Activated CD8-positive, alpha-beta T cell treated with anti-CD3 and anti-CD28 coated beads for 36 hours (primary cell): ENCODE measurements at regions not wholly inside any gene's neighbourhood (a gene's known extent, or its start where the extent isn't known, plus 50 kb on each side); places are given as distances from the start of the nearest gene placed in this dataset.

Experiments
- ATAC-seq: fragments of 200-7000 bp; cut with Tn5 transposase; one replicate; pipeline ENCODE4 v1.10.0; 2021; ENCODE audit warnings: mild to moderate bottlenecking, moderate library complexity
- CTCF ChIA-PET: fragments of 350-600 bp; sonication (Branson Sonifier 250); formaldehyde crosslinking; loops from one replicate; lab custom pipeline; 2021; ENCODE audit warnings: antibody characterized with exemption; lab: Charles Lee
- POLR2A ChIA-PET: fragments of 350-600 bp; sonication (Branson Sonifier 250); formaldehyde crosslinking; loops from one replicate; lab custom pipeline; 2021; ENCODE audit warnings: antibody characterized with exemption; lab: Charles Lee
- DNase-seq: peaks from one replicate; pipeline ENCODE4 v3.0.0-alpha.2; 2020
- H3K27ac Mint-ChIP-seq: one replicate; pipeline ENCODE4 v1.8.0; 2021; ENCODE audit warnings: mild to moderate bottlenecking, mixed read lengths
- H3K27me3 Mint-ChIP-seq: one replicate; pipeline ENCODE4 v1.8.0; 2021; ENCODE audit warnings: mixed read lengths
- H3K36me3 Mint-ChIP-seq: one replicate; pipeline ENCODE4 v1.8.0; 2021; ENCODE audit warnings: low read depth, mixed read lengths
- H3K4me1 Mint-ChIP-seq: one replicate; pipeline ENCODE4 v1.8.0; 2021; ENCODE audit warnings: low read depth, mixed read lengths
- H3K4me3 Mint-ChIP-seq: one replicate; pipeline ENCODE4 v1.8.0; 2021; ENCODE audit warnings: mild to moderate bottlenecking, moderate library complexity, mixed read lengths
- H3K9me3 Mint-ChIP-seq: one replicate; pipeline ENCODE4 v1.8.0; 2021; ENCODE audit warnings: mixed read lengths
- intact Hi-C: fragments of 100-400 bp; cut with micrococcal nuclease; formaldehyde crosslinking; loops from one replicate; pipeline ENCODE4 v1.10.0; 2022
- TF ChIP-seq, protein P1 (sequence below): fragments of 200-600 bp; IDR thresholded peaks from one replicate; pipeline ENCODE4 v1.8.0; 2022; ENCODE audit warnings: antibody characterized with exemption, mild to moderate bottlenecking

DNA sequence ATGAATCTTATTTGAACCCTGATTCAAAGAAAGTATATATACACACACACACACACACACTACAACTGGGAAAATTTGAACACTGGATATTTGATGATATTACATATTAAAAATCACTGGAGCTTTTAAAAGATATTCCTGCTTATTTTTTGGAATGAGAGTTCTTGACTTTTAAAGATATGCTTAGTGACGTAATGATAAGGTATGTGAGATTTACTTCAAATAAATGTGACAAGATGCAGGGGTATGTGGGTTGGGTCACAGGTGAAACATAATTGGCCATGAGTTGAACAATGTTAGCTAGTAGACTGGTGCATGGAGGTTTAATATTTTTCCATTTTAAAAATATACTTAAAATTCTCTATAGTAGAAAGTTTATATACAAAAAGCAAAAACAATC, 258.6 kb downstream of the CBLN4 start:
- POLR2A ChIA-PET: no interaction called here
- CTCF ChIA-PET: interaction anchor here (1.8 kb wide), 1 partner anchor 11 kb away, joined by 3 read pairs; no protein-coding TSS in a partner anchor
- H3K27me3 Mint-ChIP-seq: no peaks in the 10 kb centered on the region
- ATAC-seq (no peak), DNase-seq (no peak)
- H3K4me1 Mint-ChIP-seq: no peaks in the 10 kb centered on the region
- no peak overlapping the region for H3K4me3 Mint-ChIP-seq
- TF ChIP-seq, protein P1, sequence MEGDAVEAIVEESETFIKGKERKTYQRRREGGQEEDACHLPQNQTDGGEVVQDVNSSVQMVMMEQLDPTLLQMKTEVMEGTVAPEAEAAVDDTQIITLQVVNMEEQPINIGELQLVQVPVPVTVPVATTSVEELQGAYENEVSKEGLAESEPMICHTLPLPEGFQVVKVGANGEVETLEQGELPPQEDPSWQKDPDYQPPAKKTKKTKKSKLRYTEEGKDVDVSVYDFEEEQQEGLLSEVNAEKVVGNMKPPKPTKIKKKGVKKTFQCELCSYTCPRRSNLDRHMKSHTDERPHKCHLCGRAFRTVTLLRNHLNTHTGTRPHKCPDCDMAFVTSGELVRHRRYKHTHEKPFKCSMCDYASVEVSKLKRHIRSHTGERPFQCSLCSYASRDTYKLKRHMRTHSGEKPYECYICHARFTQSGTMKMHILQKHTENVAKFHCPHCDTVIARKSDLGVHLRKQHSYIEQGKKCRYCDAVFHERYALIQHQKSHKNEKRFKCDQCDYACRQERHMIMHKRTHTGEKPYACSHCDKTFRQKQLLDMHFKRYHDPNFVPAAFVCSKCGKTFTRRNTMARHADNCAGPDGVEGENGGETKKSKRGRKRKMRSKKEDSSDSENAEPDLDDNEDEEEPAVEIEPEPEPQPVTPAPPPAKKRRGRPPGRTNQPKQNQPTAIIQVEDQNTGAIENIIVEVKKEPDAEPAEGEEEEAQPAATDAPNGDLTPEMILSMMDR: no peak
- H3K36me3 Mint-ChIP-seq: no peaks in the 10 kb centered on the region
- H3K9me3 Mint-ChIP-seq: no peaks in the 10 kb centered on the region
- intact Hi-C loops: no loop called here
- H3K27ac Mint-ChIP-seq: no peak overlapping the region

- H3K9me3 Mint-ChIP-seq: no peaks in the 10 kb centered on the region
- ChIA-PET CTCF (no interaction called here), POLR2A (no interaction called here)
- no peaks in the 10 kb centered on the region for H3K4me1 Mint-ChIP-seq
- ATAC-seq (no peak), DNase-seq (no peak)
- no peak overlapping the region for H3K4me3 Mint-ChIP-seq
- intact Hi-C loops: no loop called here
- no peak overlapping the region for H3K27ac Mint-ChIP-seq
- TF ChIP-seq, protein P1: no peak
- H3K36me3 Mint-ChIP-seq: no peaks in the 10 kb centered on the region
- no peaks in the 10 kb centered on the region for H3K27me3 Mint-ChIP-seq
These were observed 259.5 kb downstream of the CBLN4 start for GRCh38 chr20:55745840-55746239.

GRCh38 chr20:55744896-55745295, 260.4 kb downstream of the CBLN4 start:
- no peak overlapping the region for H3K27ac Mint-ChIP-seq

GRCh38 chr20:55741801-55742200, 263.5 kb downstream of the CBLN4 start:
- no peak for ATAC-seq
- H3K27ac Mint-ChIP-seq: no peak overlapping the region
- H3K4me3 Mint-ChIP-seq: no peak overlapping the region
- intact Hi-C loops: no loop called here
- H3K9me3 Mint-ChIP-seq: peaks cover 12% of the 10 kb centered on the region
- ChIA-PET CTCF (interaction anchor here (0.6 kb wide), 1 partner anchor 310 kb away, joined by 3 read pairs; no protein-coding TSS in a partner anchor), POLR2A (no interaction called here)
- TF ChIP-seq, protein P1: no peak
- no peaks in the 10 kb centered on the region for H3K27me3 Mint-ChIP-seq
- no peaks in the 10 kb centered on the region for H3K4me1 Mint-ChIP-seq
- no peak for DNase-seq
- no peaks in the 10 kb centered on the region for H3K36me3 Mint-ChIP-seq

More at GRCh38 chr20:55744896-55745295, 260.4 kb downstream of the CBLN4 start:
- Mint-ChIP-seq H3K4me1 (no peaks in the 10 kb centered on the region), H3K27me3 (no peaks in the 10 kb centered on the region), H3K36me3 (no peaks in the 10 kb centered on the region), H3K4me3 (no peak overlapping the region), H3K9me3 (no peaks in the 10 kb centered on the region)
- DNase-seq (no peak), ATAC-seq (no peak)
- TF ChIP-seq, protein P1: no peak
- ChIA-PET CTCF (no interaction called here), POLR2A (no interaction called here)
- intact Hi-C loops: no loop called here

DNA sequence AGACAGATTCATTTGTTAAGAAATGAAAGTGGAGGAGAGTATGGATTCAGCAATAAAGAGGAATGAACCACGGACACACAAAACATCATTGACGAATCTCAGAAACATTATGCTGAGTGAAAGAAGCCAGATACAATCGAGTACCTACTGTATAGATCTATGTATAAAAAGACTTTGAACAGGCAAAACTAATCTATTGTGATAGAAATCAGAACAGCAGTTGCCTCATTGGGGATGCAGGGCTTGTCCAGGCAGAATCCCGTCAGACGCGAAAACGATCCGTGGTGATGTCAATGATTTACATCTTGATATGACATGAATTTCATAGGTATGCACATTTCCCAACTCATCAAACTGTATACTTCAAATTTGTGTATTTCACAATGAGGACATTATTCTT, 265.2 kb downstream of the CBLN4 start:
- no peak for DNase-seq
- CTCF ChIA-PET: no interaction called here
- H3K36me3 Mint-ChIP-seq: no peaks in the 10 kb centered on the region
- H3K27me3 Mint-ChIP-seq: no peaks in the 10 kb centered on the region
- no peaks in the 10 kb centered on the region for H3K4me1 Mint-ChIP-seq
- ATAC-seq: no peak
- POLR2A ChIA-PET: no interaction called here
- H3K4me3 Mint-ChIP-seq: no peak overlapping the region
- TF ChIP-seq, protein P1: no peak
- peaks cover 12% of the 10 kb centered on the region for H3K9me3 Mint-ChIP-seq
- intact Hi-C loops: no loop called here
- no peak overlapping the region for H3K27ac Mint-ChIP-seq
